GM23248 (cell line): ENCODE measurements at regions not wholly inside any gene's neighbourhood (a gene's known extent, or its start where the extent isn't known, plus 50 kb on each side); places are given as distances from the start of the nearest gene placed in this dataset.

Experiments
- EZH2 ChIP-seq: fragments of 200-600 bp; sonication (generic); IDR thresholded peaks from 2 replicates; pipeline ENCODE4 v1.6.1; 2018; ENCODE audit warnings: antibody characterized with exemption, mild to moderate bottlenecking; ENCODE audit not compliant: insufficient read depth, poor library complexity, severe bottlenecking
- EZH2phosphoT487 ChIP-seq: fragments of 200-600 bp; sonication (generic); IDR thresholded peaks from 2 replicates; pipeline ENCODE4 v1.6.1; 2018; ENCODE audit warnings: antibody characterized with exemption, moderate library complexity, mild to moderate bottlenecking, low read depth; ENCODE audit not compliant: insufficient read depth

DNA sequence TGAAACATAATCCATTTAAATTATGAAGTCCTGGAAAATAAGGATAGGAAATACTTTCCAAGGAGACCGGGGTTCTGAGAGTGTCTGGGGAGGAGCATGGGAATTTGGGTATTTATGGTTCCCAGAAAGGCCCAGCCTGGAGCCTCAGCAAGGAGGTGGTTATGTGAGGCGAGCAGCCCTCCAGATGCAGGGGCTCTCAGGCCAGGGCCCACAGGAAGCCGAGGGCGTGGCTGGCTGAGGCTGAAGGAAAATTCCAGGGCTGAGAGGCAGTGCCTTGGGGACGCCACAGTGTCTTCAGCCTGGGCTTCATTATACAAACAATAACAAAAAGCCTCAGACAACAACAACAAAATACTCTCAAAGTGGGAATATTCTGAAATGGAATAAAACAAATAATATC is 86.9 kb upstream of the SERPINE2 start:
- no peak for TF ChIP-seq EZH2
- no peak for TF ChIP-seq EZH2phosphoT487
